HG03558 (cell line): ENCODE measurements at regions not wholly inside any gene's neighbourhood (a gene's known extent, or its start where the extent isn't known, plus 50 kb on each side); places are given as distances from the start of the nearest gene placed in this dataset.
"Not testable (repeated sequence)": the region's sequence is repeated elsewhere in the genome, so short reads cannot be mapped to it uniquely, and the experiment has no call there.

Experiments
- ATAC-seq: cut with Tn5 transposase; IDR thresholded peaks from one replicate; pipeline ENCODE4 v1.9.1; 2021; ENCODE audit warnings: moderate number of reproducible peaks; ENCODE audit not compliant: unreplicated experiment; ENCODE audit errors: extremely low read depth

DNA sequence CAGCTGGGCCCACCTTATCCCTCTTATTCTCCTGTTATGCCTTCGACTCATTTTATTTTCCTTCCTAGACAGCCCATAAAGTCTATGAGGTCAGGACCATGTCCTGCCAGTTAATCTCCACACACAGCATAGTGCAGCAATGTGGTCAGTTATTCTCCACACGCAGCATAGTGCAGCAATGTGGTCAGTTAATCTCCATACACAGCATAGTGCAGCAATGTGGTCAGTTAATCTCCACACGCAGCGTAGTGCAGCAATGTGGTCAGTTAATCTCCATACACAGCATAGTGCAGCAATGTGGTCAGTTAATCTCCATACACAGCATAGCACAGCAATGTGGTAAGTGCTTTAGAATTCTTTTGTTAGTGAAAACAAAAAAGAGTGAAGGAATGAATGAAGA lies 77.8 kb downstream of the TEX36 start:
- ATAC-seq: no peak

GRCh38 chr10:125602825-125603224 lies 80.1 kb downstream of the TEX36 start:
- no peak for ATAC-seq

GRCh38 chr10:125599194-125599593 lies 83.8 kb downstream of the TEX36 start:
- ATAC-seq: no peak

- no peak for ATAC-seq
Observed at GRCh38 chr10:125595911-125596310, 87.1 kb downstream of the TEX36 start.

GRCh38 chr10:125593644-125594043 lies 89.3 kb downstream of the TEX36 start:
- no peak for ATAC-seq

- ATAC-seq: no peak
Observed at GRCh38 chr10:125592897-125593296, 90.1 kb downstream of the TEX36 start.

DNA sequence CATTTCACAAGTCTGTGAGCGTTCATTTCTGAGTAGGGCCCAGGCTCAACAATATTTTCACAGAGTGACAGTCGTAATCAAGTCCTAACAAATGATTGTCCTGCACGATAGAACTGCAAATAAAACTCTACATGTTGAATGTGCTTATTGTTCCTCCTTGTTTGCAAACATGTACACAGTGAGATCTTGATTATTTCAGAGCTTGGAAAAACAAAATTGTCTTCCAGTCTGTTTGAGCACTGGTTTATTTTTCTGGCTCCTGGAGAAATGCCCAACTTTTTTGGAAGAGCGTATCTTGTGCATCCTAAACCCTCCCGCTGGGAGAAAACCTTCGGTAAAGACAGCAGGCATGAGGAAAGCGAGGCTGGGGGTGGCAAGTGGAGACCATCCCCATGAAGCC lies 91.1 kb downstream of the TEX36 start:
- ATAC-seq: no peak

DNA sequence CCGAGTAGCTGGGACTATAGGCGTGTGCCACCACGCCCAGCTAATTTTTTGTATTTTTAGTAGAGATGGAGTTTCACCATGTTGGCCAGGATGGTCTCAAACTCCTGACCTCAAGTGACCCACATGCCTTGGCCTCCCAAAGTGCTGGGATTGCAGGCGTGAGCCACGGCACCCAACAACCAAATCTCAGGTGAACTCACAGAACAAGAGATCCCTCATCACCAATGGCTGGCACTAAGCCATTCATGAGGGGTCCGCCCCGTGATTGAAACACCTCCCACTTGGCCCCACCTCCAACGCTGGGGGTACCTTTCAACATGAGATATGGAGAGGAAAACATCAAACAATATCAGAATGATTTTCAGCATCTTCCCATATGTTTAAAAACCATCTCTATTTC lies 94.2 kb downstream of the TEX36 start:
- not testable (repeated sequence) for ATAC-seq

DNA sequence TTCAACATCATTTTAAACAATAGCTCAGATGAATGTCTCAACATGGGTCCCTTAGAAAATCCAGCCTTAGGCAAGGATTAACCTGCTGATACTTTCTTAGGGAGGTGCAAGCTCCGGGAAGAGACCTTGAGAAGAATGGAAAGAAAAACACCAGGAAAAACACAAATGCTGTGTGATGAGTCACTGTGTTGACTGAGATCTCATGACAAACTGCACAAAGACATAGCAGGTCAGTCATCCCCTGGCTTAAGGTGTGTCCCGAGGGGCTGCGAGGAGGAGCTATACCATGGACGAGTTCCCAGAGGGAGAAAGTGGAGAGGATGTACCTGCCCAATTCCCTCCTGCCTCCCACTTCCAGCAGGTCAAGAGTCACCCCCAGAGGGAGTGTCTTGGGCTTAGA lies 98.0 kb downstream of the TEX36 start:
- no peak for ATAC-seq

DNA sequence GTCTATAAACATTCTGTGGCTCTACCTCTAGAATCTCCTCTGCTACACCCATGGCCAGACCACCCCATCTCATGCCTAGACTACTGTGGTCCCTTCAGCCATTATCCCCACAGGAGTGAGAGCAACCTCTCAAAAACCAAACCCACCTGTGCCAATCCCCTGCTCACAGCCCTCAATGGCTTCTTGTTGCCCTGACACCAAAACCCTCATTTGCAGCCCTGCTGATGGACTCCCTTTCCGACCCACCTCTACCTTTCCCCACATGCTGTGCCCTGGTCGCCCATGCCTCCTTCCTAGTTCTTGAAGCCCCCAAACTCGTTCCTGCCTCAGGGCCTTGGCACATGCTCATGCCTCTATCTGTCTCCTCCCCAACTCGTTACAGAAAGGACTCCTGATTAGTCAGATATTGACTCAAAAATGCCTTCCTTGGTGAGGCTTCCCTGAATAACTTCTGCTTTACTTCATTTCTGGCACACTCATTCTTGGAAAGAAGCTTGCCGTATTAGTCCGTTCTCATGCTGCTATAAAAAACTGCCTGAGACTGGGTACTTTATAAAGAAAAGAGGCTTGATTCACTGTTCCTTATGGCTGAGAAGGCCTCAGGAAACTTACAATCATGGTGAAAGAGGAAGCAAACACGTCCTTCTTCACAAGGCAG lies 104.2 kb downstream of the TEX36 start:
- ATAC-seq: no peak

DNA sequence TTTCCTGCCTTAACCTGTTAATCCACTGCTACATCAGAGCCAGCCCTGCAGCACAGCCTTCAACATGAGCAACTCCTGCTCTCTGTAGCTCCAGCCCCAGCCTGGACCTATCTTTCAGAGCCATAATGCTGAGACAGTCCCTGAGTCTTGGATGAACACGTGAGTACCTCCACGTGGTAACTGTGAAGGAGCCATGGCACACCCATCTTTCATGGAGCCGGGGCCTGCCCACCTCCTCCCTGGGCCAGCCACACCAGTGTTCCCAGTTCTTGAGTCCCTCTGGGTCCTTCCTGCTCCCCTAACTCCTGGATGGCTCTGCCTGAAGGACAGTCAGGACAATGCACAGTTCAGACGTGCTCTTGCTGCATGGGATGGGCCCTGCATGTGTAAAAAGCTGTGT lies 107.1 kb downstream of the TEX36 start:
- no peak for ATAC-seq

GRCh38 chr10:125568156-125568555 lies 114.8 kb downstream of the TEX36 start:
- ATAC-seq: no peak

DNA sequence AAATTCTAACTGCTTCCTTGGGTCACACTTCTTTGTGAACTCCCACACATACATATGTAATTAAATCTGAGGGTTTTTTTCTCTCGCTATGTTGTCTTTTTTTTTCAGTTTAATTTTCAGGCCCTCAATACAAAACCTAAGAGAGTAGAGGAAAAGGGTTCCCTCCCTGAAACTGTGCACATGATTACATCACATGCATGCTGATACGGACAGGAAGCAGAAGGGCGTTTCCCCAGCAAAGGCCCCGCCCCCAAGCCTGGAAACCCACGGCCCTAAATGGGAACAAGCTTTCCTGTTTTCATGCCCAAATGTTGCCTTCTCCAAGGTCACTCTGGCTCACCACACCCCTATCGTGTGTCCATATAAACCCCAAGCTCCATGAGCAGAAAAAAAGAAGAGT lies 115.4 kb downstream of the TEX36 start:
- ATAC-seq: no peak

GRCh38 chr10:125565046-125565445 lies 117.9 kb downstream of the TEX36 start:
- ATAC-seq: no peak

DNA sequence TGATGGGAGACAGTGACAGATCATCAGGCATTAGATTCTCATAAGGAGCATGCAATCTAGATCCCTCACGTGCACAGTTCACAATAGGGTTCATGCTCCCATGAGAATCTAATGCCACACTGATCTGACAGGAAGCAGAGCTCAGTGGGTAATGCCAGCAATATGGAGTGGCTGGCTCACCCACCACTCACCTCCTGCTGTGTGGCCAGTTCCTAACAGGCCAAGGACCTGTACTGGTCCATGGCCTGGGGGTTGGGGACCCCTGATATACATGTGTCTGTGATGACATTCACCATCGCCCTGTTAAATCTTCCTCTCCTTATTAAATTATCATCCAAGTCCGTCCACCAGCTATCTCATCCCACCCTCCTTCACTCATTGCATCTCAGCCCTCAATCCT lies 118.4 kb downstream of the TEX36 start:
- no peak for ATAC-seq

- no peak for ATAC-seq
Observed at GRCh38 chr10:125562737-125563136, 120.2 kb downstream of the TEX36 start.

GRCh38 chr10:125560947-125561346 lies 122.0 kb downstream of the TEX36 start:
- no peak for ATAC-seq

DNA sequence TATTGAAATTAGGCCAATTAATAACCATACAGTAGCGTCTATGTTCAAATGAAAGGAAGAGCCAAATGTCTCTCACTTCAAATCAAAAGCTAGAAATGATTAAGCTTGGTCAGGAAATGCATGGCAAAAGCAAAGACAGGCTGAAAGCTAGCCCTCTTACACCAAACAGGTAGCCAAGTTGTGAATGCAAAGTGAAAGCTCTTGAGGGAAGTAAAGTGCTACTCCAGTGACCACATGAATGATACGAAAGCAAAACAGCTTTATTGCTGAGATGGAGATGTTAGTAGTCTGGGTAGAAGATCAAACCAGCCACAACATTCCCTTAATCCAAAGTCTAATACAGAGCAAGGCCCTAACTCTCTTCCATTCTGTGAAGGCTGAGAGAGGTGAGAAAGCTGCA lies 123.8 kb downstream of the TEX36 start:
- ATAC-seq: no peak

- no peak for ATAC-seq
Observed at GRCh38 chr10:125557801-125558505, 125.0 kb downstream of the TEX36 start.

GRCh38 chr10:125557311-125557710 lies 125.7 kb downstream of the TEX36 start:
- no peak for ATAC-seq

DNA sequence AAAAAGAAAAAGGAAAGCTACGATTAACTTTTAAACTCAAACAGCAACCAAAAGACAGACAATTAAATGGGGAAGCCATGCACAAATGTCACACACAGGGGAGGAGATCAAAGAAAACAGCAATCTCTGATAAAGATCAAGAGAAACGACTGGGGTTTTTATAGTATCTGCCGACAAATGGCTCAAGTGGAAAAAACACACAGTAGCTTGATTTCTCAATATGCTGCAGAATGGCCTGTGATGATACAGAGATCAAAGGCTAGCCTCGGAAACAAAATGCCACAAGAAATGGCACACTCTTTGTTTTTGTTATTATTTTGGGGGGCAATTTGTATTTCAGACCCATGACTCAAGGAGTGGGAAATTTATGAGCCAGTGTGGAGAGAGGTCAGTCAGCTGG lies 126.1 kb downstream of the TEX36 start:
- no peak for ATAC-seq

DNA sequence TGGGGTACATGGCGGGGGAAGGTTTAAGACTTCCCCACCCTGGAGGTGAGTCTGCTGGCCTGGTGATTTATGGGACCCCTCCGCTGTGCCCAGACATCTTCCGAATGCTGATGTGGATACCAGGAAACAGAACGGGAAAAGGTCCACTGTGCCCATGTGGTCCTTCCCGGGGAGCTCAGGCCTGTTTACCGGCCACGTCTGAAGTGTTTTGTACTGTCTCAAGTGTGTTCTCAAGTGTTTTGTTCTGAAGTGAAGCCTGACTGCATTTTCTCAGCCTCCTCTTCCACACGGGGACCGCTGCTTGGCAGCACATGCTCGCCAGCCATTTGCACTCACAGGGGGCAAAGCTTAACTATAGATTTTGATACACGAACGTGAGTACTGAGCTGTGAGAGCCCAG lies 127.2 kb downstream of the TEX36 start:
- no peak for ATAC-seq
